ENCODE measurements at regions not wholly inside any gene's neighbourhood (a gene's known extent, or its start where the extent isn't known, plus 50 kb on each side); places are given as distances from the start of the nearest gene placed in this dataset.

GRCh38 chr18:3389977-3390376 is 60.0 kb upstream of the TGIF1 start:
- no peaks in the 10 kb centered on the region for H3K36me3 ChIP-seq
- H3K9me3 ChIP-seq: peaks cover 11% of the 10 kb centered on the region
- H3K4me1 ChIP-seq: no peaks in the 10 kb centered on the region
- H3K27me3 ChIP-seq (ENCODE audit: low read depth): no peaks in the 10 kb centered on the region
- no peak for DNase-seq
- no peak for TF ChIP-seq CTCF (IDR thresholded peaks at IDR 0.05)
- H3K27ac ChIP-seq: no peak overlapping the region
- intact Hi-C loops (cut with DNase I): no loop called here
- H3K4me3 ChIP-seq: no peak overlapping the region
- no peak for ATAC-seq

GRCh38 chr18:3391704-3392466 is 58.1 kb upstream of the TGIF1 start:
- peaks cover 11% of the 10 kb centered on the region for H3K9me3 ChIP-seq
- DNase-seq (no peak), ATAC-seq (no peak)
- H3K36me3 ChIP-seq: no peaks in the 10 kb centered on the region
- H3K4me3 ChIP-seq: no peak overlapping the region
- H3K27me3 ChIP-seq (ENCODE audit: low read depth): no peaks in the 10 kb centered on the region
- no peak for TF ChIP-seq CTCF (IDR thresholded peaks at IDR 0.05)
- no peak overlapping the region for H3K27ac ChIP-seq
- intact Hi-C loops (cut with DNase I): no loop called here
- no peaks in the 10 kb centered on the region for H3K4me1 ChIP-seq

- no peaks in the 10 kb centered on the region for H3K4me1 ChIP-seq
- H3K4me3 ChIP-seq: no peak overlapping the region
- H3K36me3 ChIP-seq: no peaks in the 10 kb centered on the region
- DNase-seq (no peak), ATAC-seq (no peak)
- H3K27me3 ChIP-seq (ENCODE audit: low read depth): no peaks in the 10 kb centered on the region
- TF ChIP-seq CTCF (IDR thresholded peaks at IDR 0.05): no peak
- no peak overlapping the region for H3K27ac ChIP-seq
- intact Hi-C loops (cut with DNase I): no loop called here
- peaks cover 11% of the 10 kb centered on the region for H3K9me3 ChIP-seq
Measured at GRCh38 chr18:3392467-3392855, 57.5 kb upstream of the TGIF1 start.

- DNase-seq (no peak), ATAC-seq (no peak)
- no peak for TF ChIP-seq CTCF (IDR thresholded peaks at IDR 0.05)
- H3K27ac ChIP-seq: no peak overlapping the region
- H3K36me3 ChIP-seq: no peaks in the 10 kb centered on the region
- H3K27me3 ChIP-seq (ENCODE audit: low read depth): no peaks in the 10 kb centered on the region
- H3K9me3 ChIP-seq: peaks cover 10% of the 10 kb centered on the region
- H3K4me3 ChIP-seq: no peak overlapping the region
- intact Hi-C loops (cut with DNase I): no loop called here
- H3K4me1 ChIP-seq: no peaks in the 10 kb centered on the region
Measured at GRCh38 chr18:3394648-3395047, 55.3 kb upstream of the TGIF1 start.

- Histone ChIP-seq H3K4me3 (no peak overlapping the region), H3K9me3 (peaks cover 1% of the 10 kb centered on the region), H3K27me3 (ENCODE audit: low read depth) (no peaks in the 10 kb centered on the region), H3K36me3 (no peaks in the 10 kb centered on the region), H3K27ac (no peak overlapping the region), H3K4me1 (no peaks in the 10 kb centered on the region)
- intact Hi-C loops (cut with DNase I): no loop called here
- no peak for ATAC-seq
- no peak for TF ChIP-seq CTCF (IDR thresholded peaks at IDR 0.05)
- DNase-seq: no peak
Measured at GRCh38 chr18:3395466-3395865, 54.5 kb upstream of the TGIF1 start.
